HG03457 (cell line): ENCODE measurements at regions not wholly inside any gene's neighbourhood (a gene's known extent, or its start where the extent isn't known, plus 50 kb on each side); places are given as distances from the start of the nearest gene placed in this dataset.
A peak's percentile ranks its signal among the peaks of the same experiment; 100 is the strongest.
"Not testable (repeated sequence)": the region's sequence is repeated elsewhere in the genome, so short reads cannot be mapped to it uniquely, and the experiment has no call there.

Source experiments
- ATAC-seq: cut with Tn5 transposase; IDR thresholded peaks from one replicate; pipeline ENCODE4 v1.9.1; 2021; ENCODE audit warnings: moderate number of reproducible peaks; ENCODE audit not compliant: unreplicated experiment

- peak; percentile 81 for ATAC-seq
These were observed 119.9 kb upstream of the TMEM45B start for GRCh38 chr11:129695571-129696308.

GRCh38 chr11:129696309-129696989, 119.2 kb upstream of the TMEM45B start:
- no peak for ATAC-seq

GRCh38 chr11:129698212-129698611, 117.4 kb upstream of the TMEM45B start:
- ATAC-seq, result no peak

DNA sequence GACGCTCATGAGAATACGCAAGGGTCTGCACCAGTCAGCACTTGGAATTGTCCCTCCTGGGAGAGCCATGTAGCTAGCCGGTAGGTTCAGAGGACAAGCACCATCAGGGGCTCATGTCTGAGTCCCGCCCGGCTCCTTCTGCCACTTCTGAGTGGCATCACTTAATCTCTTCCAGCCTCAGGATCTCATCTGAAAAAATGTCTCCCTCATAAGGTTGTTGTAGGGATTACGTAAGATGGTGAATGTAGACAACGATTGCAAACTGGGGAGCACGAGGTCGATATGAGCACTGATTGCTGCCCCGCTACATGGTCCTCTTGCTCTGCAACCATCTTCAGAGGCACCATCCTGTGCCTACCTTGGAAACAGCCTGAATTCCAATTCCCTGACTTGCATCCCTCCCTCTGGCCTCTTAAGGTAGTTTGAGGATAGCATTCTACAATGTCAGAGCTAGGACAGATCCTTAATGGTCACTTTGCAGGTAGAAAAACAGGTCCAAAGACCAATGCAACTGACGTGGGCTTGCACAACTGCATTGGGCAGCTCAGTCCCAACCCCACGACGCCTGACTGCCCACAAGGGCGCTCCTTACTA, 115.8 kb upstream of the TMEM45B start:
- ATAC-seq, result no peak

GRCh38 chr11:129700701-129701100, 114.9 kb upstream of the TMEM45B start:
- ATAC-seq, result no peak

DNA sequence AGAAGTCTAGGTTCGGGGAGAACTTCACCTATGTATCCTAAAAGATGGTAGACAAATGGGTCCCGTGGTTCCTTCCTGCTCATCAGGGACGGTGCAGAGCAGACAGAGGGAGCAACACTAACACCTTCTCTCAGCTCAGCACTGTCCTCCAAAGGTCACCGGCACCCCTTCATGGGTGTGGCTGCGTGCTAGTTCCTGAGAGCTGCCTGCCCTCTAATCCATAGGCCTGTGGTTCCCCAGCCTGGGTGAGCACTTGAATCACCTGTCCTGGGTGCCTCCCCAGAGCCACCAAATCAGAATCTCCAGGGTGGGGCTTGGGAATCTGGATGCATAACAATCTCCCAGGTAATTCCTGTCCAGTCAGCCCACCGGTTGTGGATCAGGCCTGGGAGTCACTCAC, 113.9 kb upstream of the TMEM45B start:
- no peak for ATAC-seq

GRCh38 chr11:129702410-129703398, 112.9 kb upstream of the TMEM45B start:
- ATAC-seq, result no peak

DNA sequence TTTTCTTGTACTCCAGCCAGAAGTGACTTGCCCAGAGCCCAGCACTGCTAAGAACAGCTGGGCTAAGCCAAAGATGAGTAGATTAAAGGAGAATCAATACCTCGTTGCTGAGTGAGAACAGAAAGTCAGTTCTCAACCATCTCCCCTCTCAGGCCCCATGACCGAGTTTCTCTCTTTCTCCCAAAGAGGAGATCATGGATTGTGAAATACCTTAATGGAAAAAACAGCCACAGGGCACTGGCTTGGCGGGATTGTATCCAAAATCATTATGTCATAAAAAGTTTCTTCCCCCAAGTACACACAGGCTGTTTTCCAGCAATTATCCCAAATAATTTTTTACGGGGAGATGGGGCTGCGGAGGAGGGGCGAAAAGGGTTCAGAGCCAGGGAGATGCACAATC, 111.8 kb upstream of the TMEM45B start:
- no peak for ATAC-seq

GRCh38 chr11:129704831-129705230, 110.8 kb upstream of the TMEM45B start:
- no peak for ATAC-seq

DNA sequence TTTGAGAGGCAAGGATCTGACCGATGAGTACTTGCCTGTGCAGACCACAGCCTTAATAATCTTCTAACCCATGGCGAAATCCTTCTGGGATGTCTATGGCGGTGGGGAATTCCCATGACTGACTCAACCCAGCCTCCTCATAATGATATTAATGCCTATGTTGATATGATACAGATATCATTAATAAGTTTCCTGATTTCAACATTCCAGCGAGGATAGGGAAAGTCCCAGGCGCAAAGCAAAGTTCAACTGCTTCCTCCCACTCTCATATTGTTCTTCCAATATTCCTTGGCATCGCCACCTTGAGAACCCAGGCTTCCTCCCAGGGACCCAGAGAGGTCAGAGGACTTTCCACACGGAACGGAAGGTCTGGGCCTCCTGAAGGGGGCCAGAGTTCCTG, 110.3 kb upstream of the TMEM45B start:
- ATAC-seq, result no peak

GRCh38 chr11:129705933-129706332, 109.7 kb upstream of the TMEM45B start:
- no peak for ATAC-seq

DNA sequence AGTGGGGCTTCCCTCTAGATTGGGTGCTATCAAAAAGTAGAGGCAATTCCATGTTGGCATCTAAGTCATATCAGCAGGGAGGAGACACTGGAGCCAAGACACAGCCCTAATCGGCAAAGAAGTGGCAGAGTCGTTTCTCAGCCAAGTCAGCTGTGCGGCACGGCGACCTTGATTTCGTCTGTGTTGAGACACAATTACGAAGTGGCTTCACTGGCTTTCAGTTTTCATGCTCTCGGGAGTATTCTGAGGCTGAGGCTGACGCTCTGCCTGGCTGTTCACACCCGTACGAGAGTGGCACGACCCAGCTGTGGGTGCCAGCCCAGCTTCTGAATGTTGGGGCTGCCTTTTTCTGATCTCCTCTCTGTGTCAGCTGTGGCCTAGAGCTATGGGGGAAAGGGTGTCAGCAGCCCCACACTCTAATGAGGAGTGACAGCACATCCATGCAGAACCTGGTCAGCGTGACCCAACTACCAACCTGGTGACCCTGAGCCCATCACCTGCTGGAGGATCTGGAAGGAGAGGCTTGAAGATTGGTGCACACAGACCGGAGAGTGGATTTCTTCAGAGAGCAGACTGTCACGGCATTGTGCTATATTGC, 105.7 kb upstream of the TMEM45B start:
- ATAC-seq, result no peak

DNA sequence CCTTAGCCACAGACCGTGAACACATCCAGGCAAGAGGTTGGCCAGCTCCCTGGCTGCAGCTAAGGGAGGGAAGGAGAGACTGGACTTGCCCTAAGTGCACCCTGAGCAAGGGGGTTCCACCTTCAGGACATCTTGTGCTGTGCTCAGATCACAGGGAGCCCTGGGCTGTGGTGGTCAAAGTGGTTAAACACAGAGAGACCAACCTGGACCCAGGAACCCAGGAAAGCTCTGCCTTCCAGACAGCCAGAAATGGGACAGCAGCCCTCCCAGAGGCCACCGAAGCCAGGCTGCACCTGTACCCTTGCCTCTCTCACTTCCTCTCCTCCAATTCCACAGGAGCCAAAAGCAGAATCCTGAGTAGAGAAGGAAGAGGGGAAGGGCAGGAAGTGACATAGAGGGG, 105.2 kb upstream of the TMEM45B start:
- ATAC-seq, result no peak

DNA sequence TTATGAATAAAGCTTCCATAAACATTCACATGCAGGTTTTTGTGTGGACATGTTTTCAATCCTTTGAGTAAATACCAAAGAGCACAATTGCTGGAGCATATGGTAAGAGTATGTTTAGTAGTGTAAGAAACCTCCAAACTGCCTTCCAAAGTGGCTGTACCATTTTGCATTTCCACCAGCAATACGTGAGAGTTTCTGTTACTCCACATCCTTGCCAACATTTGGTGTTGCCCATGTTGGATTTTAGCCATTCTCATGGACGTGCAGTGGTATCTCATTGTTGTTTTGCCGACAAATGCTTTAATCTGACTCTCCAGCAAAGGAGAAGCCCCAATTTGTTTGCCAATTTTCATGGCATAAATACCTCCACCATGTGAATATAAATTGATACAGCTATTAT, 103.9 kb upstream of the TMEM45B start:
- no peak for ATAC-seq

DNA sequence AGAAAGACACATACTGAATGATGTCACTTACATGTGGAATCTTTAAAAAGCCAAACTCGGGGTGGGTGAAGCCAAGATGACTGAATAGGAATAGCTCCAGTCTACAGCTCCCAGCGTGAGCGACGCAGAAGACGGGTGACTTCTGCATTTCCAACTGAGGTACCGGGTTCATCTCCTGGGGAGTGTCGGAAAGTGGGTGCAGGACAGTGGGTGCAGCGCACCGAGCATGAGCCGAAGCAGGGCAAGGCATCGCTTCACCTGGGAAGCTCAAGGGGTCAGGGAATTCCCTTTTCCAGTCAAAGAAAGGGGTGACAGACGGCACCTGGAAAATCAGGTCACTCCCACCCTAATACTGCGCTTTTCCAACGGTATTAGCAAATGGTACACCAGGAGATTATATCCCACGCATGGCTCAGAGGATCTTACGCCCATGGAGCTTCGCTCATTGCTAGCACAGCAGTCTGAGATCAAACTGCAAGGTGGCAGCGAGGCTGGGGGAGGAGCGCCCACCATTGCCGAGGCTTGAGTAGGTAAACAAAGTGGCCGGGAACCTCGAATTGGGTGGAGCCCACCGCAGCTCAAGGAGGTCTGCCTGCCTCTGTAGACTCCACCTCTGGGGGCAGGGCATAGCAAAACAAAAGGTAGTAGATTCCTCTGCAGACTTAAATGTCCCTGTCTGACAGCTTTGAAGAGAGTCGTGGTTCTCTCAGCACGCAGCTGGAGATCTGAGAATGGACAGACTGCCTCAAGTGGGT, 103.0 kb upstream of the TMEM45B start:
- ATAC-seq, result not testable (repeated sequence)

- no peak for ATAC-seq
These were observed 96.6 kb upstream of the TMEM45B start for GRCh38 chr11:129719037-129719436.

- no peak for ATAC-seq
These were observed 95.5 kb upstream of the TMEM45B start for GRCh38 chr11:129720156-129720555.

- ATAC-seq, result no peak
These were observed 94.7 kb upstream of the TMEM45B start for GRCh38 chr11:129720994-129721393.

DNA sequence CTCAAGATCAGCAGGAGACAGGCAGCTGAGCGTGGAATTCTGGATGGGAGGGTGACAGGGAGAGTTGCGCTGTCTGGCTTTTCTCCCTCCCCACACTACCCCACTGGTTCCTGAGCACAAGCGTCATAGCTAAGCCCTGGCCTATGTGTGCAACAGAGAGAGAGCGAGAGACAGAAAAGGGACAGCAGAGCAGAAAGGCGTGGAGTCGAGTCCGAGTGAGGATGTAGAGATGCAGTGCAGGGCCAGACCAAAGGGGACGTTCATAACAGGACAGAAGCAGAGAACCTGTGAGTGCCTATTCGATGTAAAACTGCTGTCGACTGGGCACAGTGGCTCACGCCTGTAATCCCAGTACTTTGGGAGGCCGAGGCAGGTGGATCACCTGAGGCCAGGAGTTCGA, 94.0 kb upstream of the TMEM45B start:
- ATAC-seq, result no peak

DNA sequence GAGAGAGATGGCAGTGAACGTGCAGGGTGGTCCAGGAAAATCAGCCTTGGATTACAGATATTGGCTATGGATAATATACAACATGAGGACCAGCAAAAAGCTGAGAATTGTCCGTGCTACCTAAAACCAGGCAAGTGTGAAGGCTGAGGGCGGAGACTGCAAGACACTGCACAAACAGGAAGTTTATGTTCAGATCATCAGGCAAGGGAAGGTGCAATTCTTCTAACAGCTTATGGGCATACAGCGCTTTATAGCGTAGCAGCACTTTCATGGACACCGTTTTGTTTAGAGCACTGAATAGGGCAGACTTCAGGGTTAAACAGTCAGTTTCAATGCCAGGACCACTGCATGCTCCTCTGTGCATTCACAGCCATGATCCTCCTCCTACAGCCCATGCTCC, 93.1 kb upstream of the TMEM45B start:
- ATAC-seq, result no peak
